ENCODE measurements at regions not wholly inside any gene's neighbourhood (a gene's known extent, or its start where the extent isn't known, plus 50 kb on each side); places are given as distances from the start of the nearest gene placed in this dataset.

DNA sequence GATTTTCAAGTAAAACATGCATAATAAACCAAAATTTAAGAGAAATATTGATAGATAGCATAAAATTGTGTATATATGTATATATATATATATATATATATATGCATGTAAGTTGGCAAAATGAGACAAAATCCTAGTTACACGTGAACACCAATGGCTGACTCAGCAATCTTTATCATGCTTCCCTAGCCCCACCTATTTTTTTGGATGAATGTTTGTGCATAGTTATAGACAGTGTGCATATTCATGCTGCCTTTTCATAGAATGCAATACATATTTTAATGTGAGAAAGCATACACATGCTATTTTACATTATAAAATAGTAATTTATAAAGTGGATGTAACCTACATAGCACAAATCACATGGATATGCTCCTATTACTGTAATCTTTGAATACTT, 230.3 kb downstream of the SH2D4B start:
- TF ChIP-seq, protein P1, sequence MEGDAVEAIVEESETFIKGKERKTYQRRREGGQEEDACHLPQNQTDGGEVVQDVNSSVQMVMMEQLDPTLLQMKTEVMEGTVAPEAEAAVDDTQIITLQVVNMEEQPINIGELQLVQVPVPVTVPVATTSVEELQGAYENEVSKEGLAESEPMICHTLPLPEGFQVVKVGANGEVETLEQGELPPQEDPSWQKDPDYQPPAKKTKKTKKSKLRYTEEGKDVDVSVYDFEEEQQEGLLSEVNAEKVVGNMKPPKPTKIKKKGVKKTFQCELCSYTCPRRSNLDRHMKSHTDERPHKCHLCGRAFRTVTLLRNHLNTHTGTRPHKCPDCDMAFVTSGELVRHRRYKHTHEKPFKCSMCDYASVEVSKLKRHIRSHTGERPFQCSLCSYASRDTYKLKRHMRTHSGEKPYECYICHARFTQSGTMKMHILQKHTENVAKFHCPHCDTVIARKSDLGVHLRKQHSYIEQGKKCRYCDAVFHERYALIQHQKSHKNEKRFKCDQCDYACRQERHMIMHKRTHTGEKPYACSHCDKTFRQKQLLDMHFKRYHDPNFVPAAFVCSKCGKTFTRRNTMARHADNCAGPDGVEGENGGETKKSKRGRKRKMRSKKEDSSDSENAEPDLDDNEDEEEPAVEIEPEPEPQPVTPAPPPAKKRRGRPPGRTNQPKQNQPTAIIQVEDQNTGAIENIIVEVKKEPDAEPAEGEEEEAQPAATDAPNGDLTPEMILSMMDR (IDR thresholded peaks at IDR 0.05; ENCODE audit: poor library complexity) = no peak
- no peak for TF ChIP-seq EZH2phosphoT487 (IDR thresholded peaks at IDR 0.05; ENCODE audit: low read depth, severe bottlenecking, unreplicated experiment)
